ENCODE measurements at regions not wholly inside any gene's neighbourhood (a gene's known extent, or its start where the extent isn't known, plus 50 kb on each side); places are given as distances from the start of the nearest gene placed in this dataset.

GRCh38 chr1:5390504-5390903 is 601.7 kb downstream of the NPHP4 start:
- ATAC-seq (no peak), DNase-seq (no peak)
- H3K9me3 ChIP-seq: no peaks in the 10 kb centered on the region
- in situ Hi-C loops (cut with MboI; ENCODE audit: low sequenced_read_pairs in 4 of 4): no loop called here
- no peak overlapping the region for H3K4me3 ChIP-seq
- no peak for TF ChIP-seq CTCF (IDR thresholded peaks at IDR 0.05 in 4 of 5, conservative IDR thresholded peaks at IDR 0.05 in 1 of 5)
- no peak for TF ChIP-seq POLR2A (IDR thresholded peaks at IDR 0.05)
- no peaks in the 10 kb centered on the region for H3K4me1 ChIP-seq
- H3K36me3 ChIP-seq: no peaks in the 10 kb centered on the region
- no peak overlapping the region for H3K27ac ChIP-seq
- intact Hi-C loops (cut with DNase I; ENCODE audit: low total_unique reads): no loop called here
- H3K27me3 ChIP-seq: peaks cover 0 to 4% (median 0%) of the 10 kb centered on the region in 3 donors

DNA sequence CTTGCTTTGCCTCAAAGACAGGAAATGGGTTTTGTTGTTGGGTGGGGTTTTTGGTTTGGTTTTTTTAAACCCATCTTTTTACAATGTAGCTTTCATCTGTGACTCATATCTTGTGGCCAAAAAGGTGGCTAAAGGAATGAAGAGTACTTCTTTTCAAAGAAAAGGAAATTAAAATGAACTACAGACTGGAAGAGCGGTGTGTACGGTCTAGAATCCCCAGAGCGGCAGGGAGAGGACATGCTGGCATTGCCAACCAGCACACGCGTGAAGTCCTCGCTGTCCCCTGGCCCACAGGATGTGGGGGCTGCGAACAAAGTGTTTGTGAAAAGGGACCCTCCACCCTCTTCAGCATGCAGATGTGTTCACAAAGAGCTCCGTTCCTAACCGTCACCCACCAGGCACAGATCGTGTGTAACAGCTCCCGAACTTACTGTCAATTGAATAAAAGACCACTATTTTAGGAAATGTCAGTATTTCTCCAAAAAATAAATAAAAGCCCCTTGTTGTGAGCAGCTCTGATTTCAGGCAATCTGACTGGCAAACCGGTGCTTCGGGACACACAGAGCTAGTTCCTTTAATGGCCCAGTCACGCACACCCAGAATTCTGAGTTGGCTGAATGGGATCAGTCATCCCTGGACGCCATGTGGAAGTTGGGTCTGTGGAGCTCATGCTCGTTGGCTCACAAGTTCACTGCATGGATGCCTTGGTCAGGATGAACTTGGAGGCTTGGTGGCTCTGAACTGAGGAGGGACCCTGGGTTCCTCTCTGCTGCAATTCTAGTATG is 602.9 kb downstream of the NPHP4 start:
- ATAC-seq: no peak
- intact Hi-C loops (cut with DNase I; ENCODE audit: low total_unique reads): no loop called here

GRCh38 chr1:5388622-5389021 is 603.6 kb downstream of the NPHP4 start:
- no peak for TF ChIP-seq CTCF (IDR thresholded peaks at IDR 0.05 in 4 of 5, conservative IDR thresholded peaks at IDR 0.05 in 1 of 5)
- TF ChIP-seq POLR2A (IDR thresholded peaks at IDR 0.05): no peak
- no peaks in the 10 kb centered on the region for H3K9me3 ChIP-seq
- H3K4me3 ChIP-seq: no peak overlapping the region
- in situ Hi-C loops (cut with MboI; ENCODE audit: low sequenced_read_pairs in 4 of 4) (no loop called here), intact Hi-C loops (cut with DNase I; ENCODE audit: low total_unique reads) (no loop called here)
- ATAC-seq: no peak
- DNase-seq: no peak
- H3K27ac ChIP-seq: no peak overlapping the region
- no peaks in the 10 kb centered on the region for H3K4me1 ChIP-seq
- no peaks in the 10 kb centered on the region for H3K36me3 ChIP-seq
- peaks cover 0 to 8% (median 6%) of the 10 kb centered on the region in 3 donors for H3K27me3 ChIP-seq

More for the DNA sequence above, 602.9 kb downstream of the NPHP4 start:
- Histone ChIP-seq H3K27me3 (peaks cover 0 to 8% (median 6%) of the 10 kb centered on the region in 3 donors), H3K4me1 (no peaks in the 10 kb centered on the region), H3K9me3 (no peaks in the 10 kb centered on the region), H3K36me3 (no peaks in the 10 kb centered on the region), H3K27ac (no peak overlapping the region), H3K4me3 (no peak overlapping the region)
- TF ChIP-seq POLR2A (IDR thresholded peaks at IDR 0.05) (no peak), CTCF (IDR thresholded peaks at IDR 0.05 in 4 of 5, conservative IDR thresholded peaks at IDR 0.05 in 1 of 5) (no peak)
- no peak for DNase-seq
- in situ Hi-C loops (cut with MboI; ENCODE audit: low sequenced_read_pairs in 4 of 4): no loop called here

DNA sequence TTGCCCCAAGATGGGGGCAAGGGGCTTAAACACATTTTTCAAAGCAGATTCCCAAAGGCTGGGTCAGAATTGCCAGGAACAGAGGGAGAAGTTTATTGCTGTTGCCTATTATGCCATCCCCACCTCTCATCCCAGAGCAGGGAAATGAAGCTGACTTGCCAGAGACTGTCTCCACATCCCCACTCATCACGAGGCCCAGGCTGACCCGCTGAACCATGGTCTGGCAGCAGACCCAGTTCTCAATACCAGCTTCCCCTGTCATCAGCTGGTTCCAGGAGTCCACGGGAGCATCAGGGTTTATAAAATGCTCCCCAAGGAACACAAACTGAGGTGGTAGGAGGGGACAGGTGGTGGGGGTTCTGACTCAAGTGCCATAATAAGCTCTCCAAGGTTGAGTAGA is 605.9 kb downstream of the NPHP4 start:
- no peak overlapping the region for H3K4me3 ChIP-seq
- peaks cover 0 to 6% (median 6%) of the 10 kb centered on the region in 3 donors for H3K27me3 ChIP-seq
- no peak overlapping the region for H3K27ac ChIP-seq
- ATAC-seq (no peak), DNase-seq (no peak)
- TF ChIP-seq POLR2A (IDR thresholded peaks at IDR 0.05) (no peak), CTCF (IDR thresholded peaks at IDR 0.05 in 4 of 5, conservative IDR thresholded peaks at IDR 0.05 in 1 of 5) (no peak)
- in situ Hi-C loops (cut with MboI; ENCODE audit: low sequenced_read_pairs in 4 of 4) (no loop called here), intact Hi-C loops (cut with DNase I; ENCODE audit: low total_unique reads) (no loop called here)
- no peaks in the 10 kb centered on the region for H3K4me1 ChIP-seq
- no peaks in the 10 kb centered on the region for H3K9me3 ChIP-seq
- no peaks in the 10 kb centered on the region for H3K36me3 ChIP-seq

All from gastrocnemius medialis (tissue), 4 donors.